Naive thymus-derived CD4-positive, alpha-beta T cell (primary cell): ENCODE measurements at regions not wholly inside any gene's neighbourhood (a gene's known extent, or its start where the extent isn't known, plus 50 kb on each side); places are given as distances from the start of the nearest gene placed in this dataset.
"Not testable (repeated sequence)": the region's sequence is repeated elsewhere in the genome, so short reads cannot be mapped to it uniquely, and the experiment has no call there.

ENCODE experiments used
- ATAC-seq: fragments of 150-1000 bp; cut with Tn5 transposase; 2 replicates; pipeline ENCODE4 v1.10.0; 2021; ENCODE audit warnings: mild to moderate bottlenecking, moderate library complexity
- CTCF ChIA-PET: fragments of 350-600 bp; sonication (Branson Sonifier 250); formaldehyde crosslinking; loops from one replicate; lab custom pipeline; 2021; ENCODE audit warnings: antibody characterized with exemption; lab: Charles Lee
- POLR2A ChIA-PET: fragments of 350-600 bp; sonication (Branson Sonifier 250); formaldehyde crosslinking; loops from one replicate; lab custom pipeline; 2021; ENCODE audit warnings: antibody characterized with exemption, inconsistent platforms; lab: Charles Lee
- DNase-seq, 9 donors: peaks; one replicate each; pipeline versions ENCODE4 v3.0.0 to v3.0.0-alpha.2; 2020 to 2022; ENCODE audit warnings: mixed read lengths in 1 of 9
- H3K27ac ChIP-seq: one replicate; pipeline ENCODE4 v1.7.0; 2013; ENCODE audit warnings: mild to moderate bottlenecking, low read depth, low read length, moderate library complexity
- H3K27me3 ChIP-seq, 2 donors: one replicate each; pipeline ENCODE4 v1.7.0; 2013; ENCODE audit warnings: low read length in 2 of 2, mild to moderate bottlenecking in 2 of 2, moderate library complexity in 2 of 2; ENCODE audit not compliant: control insufficient read depth in 2 of 2, insufficient read depth in 2 of 2
- H3K36me3 ChIP-seq, 3 experiments: 1 replicate in 2 of 3; 2 replicates in 1 of 3; pipeline ENCODE4 v1.7.0; 2013; ENCODE audit warnings: low read length in 3 of 3, mild to moderate bottlenecking in 3 of 3, moderate library complexity in 1 of 3; ENCODE audit not compliant: insufficient read depth in 3 of 3, control insufficient read depth in 2 of 3
- H3K4me1 ChIP-seq, 2 donors: one replicate each; pipeline ENCODE4 v1.7.0; 2013; ENCODE audit warnings: low read length in 2 of 2, mild to moderate bottlenecking in 2 of 2, moderate library complexity in 1 of 2; ENCODE audit not compliant: control insufficient read depth in 2 of 2, insufficient read depth in 2 of 2
- H3K4me3 ChIP-seq: 2 replicates; pipeline ENCODE4 v1.7.0; 2013; ENCODE audit warnings: mild to moderate bottlenecking, low read length
- H3K9me3 ChIP-seq, 3 experiments: 1 replicate in 2 of 3; 2 replicates in 1 of 3; pipeline ENCODE4 v1.7.0; 2013; ENCODE audit warnings: low read length in 3 of 3; ENCODE audit not compliant: control insufficient read depth in 2 of 3
- H3K27ac Mint-ChIP-seq, 9 donors: one replicate each; pipeline ENCODE4 v1.8.0; 2020 to 2022; ENCODE audit warnings: mixed read lengths in 9 of 9, mild to moderate bottlenecking in 8 of 9, moderate library complexity in 5 of 9, inconsistent platforms in 2 of 9
- H3K27me3 Mint-ChIP-seq, 5 donors: one replicate each; pipeline ENCODE4 v1.8.0; 2021 to 2022; ENCODE audit warnings: mixed read lengths in 5 of 5, mild to moderate bottlenecking in 1 of 5
- H3K36me3 Mint-ChIP-seq, 5 donors: one replicate each; pipeline ENCODE4 v1.8.0; 2020 to 2022; ENCODE audit warnings: mixed read lengths in 5 of 5, mild to moderate bottlenecking in 3 of 5, inconsistent platforms in 1 of 5
- H3K4me1 Mint-ChIP-seq, 7 donors: one replicate each; pipeline ENCODE4 v1.8.0; 2020 to 2022; ENCODE audit warnings: mixed read lengths in 7 of 7, mild to moderate bottlenecking in 3 of 7, inconsistent platforms in 1 of 7
- H3K4me3 Mint-ChIP-seq, 10 donors: one replicate each; pipeline ENCODE4 v1.8.0; 2020 to 2022; ENCODE audit warnings: mild to moderate bottlenecking in 10 of 10, mixed read lengths in 10 of 10, moderate library complexity in 6 of 10, inconsistent platforms in 2 of 10
- H3K9me3 Mint-ChIP-seq, 11 donors: one replicate each; pipeline ENCODE4 v1.8.0; 2020 to 2022; ENCODE audit warnings: mixed read lengths in 11 of 11, mild to moderate bottlenecking in 4 of 11, inconsistent platforms in 1 of 11, moderate library complexity in 1 of 11
- intact Hi-C, 2 donors: fragments of 100-400 bp; cut with micrococcal nuclease; formaldehyde crosslinking; loops; one replicate each; pipeline ENCODE4 v1.15.1; 2023

- Mint-ChIP-seq H3K4me3 (no peak overlapping the region), H3K4me1 (no peaks in the 10 kb centered on the region), H3K36me3 (peaks cover 0 to 6% (median 2%) of the 10 kb centered on the region in 5 donors), H3K9me3 (peaks cover 0 to 10% (median 4%) of the 10 kb centered on the region in 11 donors), H3K27me3 (peaks cover 9 to 26% (median 22%) of the 10 kb centered on the region in 5 donors), H3K27ac (no peak overlapping the region)
- no peaks in the 10 kb centered on the region for H3K4me1 ChIP-seq
- H3K27ac ChIP-seq = no peak overlapping the region
- POLR2A ChIA-PET = no interaction called here
- H3K9me3 ChIP-seq = no peaks in the 10 kb centered on the region
- no peak overlapping the region for H3K4me3 ChIP-seq
- H3K27me3 ChIP-seq = no peaks in the 10 kb centered on the region
- CTCF ChIA-PET = no interaction called here
- ATAC-seq = no peak
- no peaks in the 10 kb centered on the region for H3K36me3 ChIP-seq
- no peak for DNase-seq
- intact Hi-C loops = no loop called here
Observed at GRCh38 chr5:96316487-96316886, 116.6 kb downstream of the PCSK1 start.

GRCh38 chr5:96316017-96316416 is 117.0 kb downstream of the PCSK1 start:
- ChIA-PET POLR2A (no interaction called here), CTCF (no interaction called here)
- H3K36me3 ChIP-seq = no peaks in the 10 kb centered on the region
- peaks cover 0 to 6% (median 2%) of the 10 kb centered on the region in 5 donors for H3K36me3 Mint-ChIP-seq
- no peaks in the 10 kb centered on the region for H3K9me3 ChIP-seq
- ATAC-seq (no peak), DNase-seq (no peak)
- intact Hi-C loops = no loop called here
- no peaks in the 10 kb centered on the region for H3K27me3 ChIP-seq
- H3K4me3 Mint-ChIP-seq = no peak overlapping the region
- peaks cover 12 to 30% (median 22%) of the 10 kb centered on the region in 5 donors for H3K27me3 Mint-ChIP-seq
- peaks cover 2 to 15% (median 6%) of the 10 kb centered on the region in 11 donors for H3K9me3 Mint-ChIP-seq
- no peak overlapping the region for H3K4me3 ChIP-seq
- no peaks in the 10 kb centered on the region for H3K4me1 Mint-ChIP-seq
- H3K27ac Mint-ChIP-seq = no peak overlapping the region
- no peaks in the 10 kb centered on the region for H3K4me1 ChIP-seq
- no peak overlapping the region for H3K27ac ChIP-seq

DNA sequence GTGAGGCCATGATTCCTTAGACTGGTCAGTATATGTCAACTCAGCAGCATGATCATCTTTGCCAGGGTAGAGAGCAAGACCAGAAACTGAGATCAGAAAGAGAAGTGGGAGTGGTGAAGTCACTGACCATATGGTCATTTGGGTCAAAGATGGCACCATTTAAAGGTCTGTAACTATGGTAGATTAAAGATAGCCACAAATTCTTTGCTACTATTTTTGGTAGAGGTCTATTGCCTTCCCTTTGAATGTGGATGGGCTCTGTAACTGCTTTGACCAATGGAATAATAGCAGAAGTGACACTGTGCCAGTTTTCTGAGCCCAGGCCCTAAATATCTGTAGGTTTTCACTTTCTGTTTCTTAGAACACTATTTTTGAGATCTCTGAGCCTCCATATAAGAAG is 117.6 kb downstream of the PCSK1 start:
- POLR2A ChIA-PET = no interaction called here
- intact Hi-C loops = no loop called here
- no peak for DNase-seq
- ATAC-seq = no peak
- H3K36me3 ChIP-seq = no peaks in the 10 kb centered on the region
- CTCF ChIA-PET = no interaction called here
- H3K4me3 ChIP-seq = no peak overlapping the region
- Mint-ChIP-seq H3K4me3 (no peak overlapping the region), H3K9me3 (peaks cover 3 to 20% (median 11%) of the 10 kb centered on the region in 11 donors), H3K4me1 (no peaks in the 10 kb centered on the region), H3K36me3 (peaks cover 0 to 6% (median 3%) of the 10 kb centered on the region in 5 donors), H3K27me3 (peaks cover 16 to 35% (median 22%) of the 10 kb centered on the region in 5 donors), H3K27ac (no peak overlapping the region)
- H3K27ac ChIP-seq = no peak overlapping the region
- no peaks in the 10 kb centered on the region for H3K4me1 ChIP-seq
- H3K27me3 ChIP-seq = no peaks in the 10 kb centered on the region
- H3K9me3 ChIP-seq = no peaks in the 10 kb centered on the region

DNA sequence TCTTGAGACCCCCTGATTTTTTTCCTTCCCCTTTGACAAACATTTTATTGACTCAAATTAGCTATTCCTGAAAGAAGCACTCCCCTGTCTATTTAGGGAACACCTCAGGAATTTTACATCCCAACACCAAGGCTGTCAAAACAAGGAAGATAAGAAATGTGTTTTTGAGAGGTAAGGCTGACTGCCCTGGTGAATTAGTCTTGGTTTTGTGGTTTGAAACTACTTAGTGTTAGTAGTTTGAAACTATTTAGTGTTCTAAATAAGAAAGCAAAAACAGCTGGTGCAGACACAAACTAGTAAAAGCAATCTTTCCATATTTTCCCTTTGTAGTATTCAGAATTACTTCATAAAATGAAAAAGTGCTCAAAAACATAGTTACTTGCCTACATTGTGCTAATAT is 120.7 kb downstream of the PCSK1 start:
- Histone ChIP-seq H3K9me3 (no peaks in the 10 kb centered on the region), H3K4me1 (no peaks in the 10 kb centered on the region), H3K27me3 (no peaks in the 10 kb centered on the region), H3K36me3 (no peaks in the 10 kb centered on the region), H3K27ac (no peak overlapping the region), H3K4me3 (no peak overlapping the region)
- ChIA-PET CTCF (interaction anchor here (0.6 kb wide), 1 partner anchor 412 kb away, joined by 3 read pairs; no protein-coding TSS in a partner anchor), POLR2A (no interaction called here)
- no peak overlapping the region for H3K4me3 Mint-ChIP-seq
- H3K9me3 Mint-ChIP-seq = peaks cover 5 to 30% (median 13%) of the 10 kb centered on the region in 11 donors
- H3K27me3 Mint-ChIP-seq = peaks cover 16 to 43% (median 29%) of the 10 kb centered on the region in 5 donors
- ATAC-seq = no peak
- intact Hi-C loops = no loop called here
- peaks cover 0 to 13% (median 2%) of the 10 kb centered on the region in 5 donors for H3K36me3 Mint-ChIP-seq
- no peak for DNase-seq
- H3K4me1 Mint-ChIP-seq = no peaks in the 10 kb centered on the region
- no peak overlapping the region for H3K27ac Mint-ChIP-seq

DNA sequence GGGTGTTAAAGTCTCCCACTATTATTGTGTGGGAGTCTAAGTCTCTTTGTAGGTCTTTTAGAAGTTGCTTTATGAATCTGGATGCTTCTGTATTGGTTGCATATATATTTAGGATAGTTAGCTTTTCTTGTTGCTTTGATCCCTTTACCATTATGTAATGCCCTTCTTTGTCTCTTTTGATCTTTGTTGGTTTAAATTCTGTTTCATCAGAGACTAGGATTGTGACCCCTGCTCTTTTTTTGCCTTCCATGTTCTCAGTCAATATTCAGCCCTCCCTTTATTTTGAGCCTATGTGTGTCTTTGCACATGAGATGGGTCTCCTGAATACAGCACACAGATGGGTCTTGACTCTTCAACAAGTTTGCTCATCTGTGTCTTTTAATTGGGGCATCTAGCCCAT is 126.0 kb downstream of the PCSK1 start:
- peaks cover 2 to 26% (median 16%) of the 10 kb centered on the region in 5 donors for H3K27me3 Mint-ChIP-seq
- DNase-seq, ATAC-seq, H3K4me3 ChIP-seq, H3K27ac ChIP-seq, H3K27me3 ChIP-seq, H3K4me1 Mint-ChIP-seq, POLR2A ChIA-PET, H3K27ac Mint-ChIP-seq, intact Hi-C loops, H3K4me3 Mint-ChIP-seq, H3K36me3 ChIP-seq, H3K9me3 ChIP-seq, H3K4me1 ChIP-seq, CTCF ChIA-PET: not testable (repeated sequence)
- H3K9me3 Mint-ChIP-seq = peaks cover 8 to 68% (median 23%) of the 10 kb centered on the region in 11 donors
- peaks cover 0 to 11% (median 3%) of the 10 kb centered on the region in 5 donors for H3K36me3 Mint-ChIP-seq

DNA sequence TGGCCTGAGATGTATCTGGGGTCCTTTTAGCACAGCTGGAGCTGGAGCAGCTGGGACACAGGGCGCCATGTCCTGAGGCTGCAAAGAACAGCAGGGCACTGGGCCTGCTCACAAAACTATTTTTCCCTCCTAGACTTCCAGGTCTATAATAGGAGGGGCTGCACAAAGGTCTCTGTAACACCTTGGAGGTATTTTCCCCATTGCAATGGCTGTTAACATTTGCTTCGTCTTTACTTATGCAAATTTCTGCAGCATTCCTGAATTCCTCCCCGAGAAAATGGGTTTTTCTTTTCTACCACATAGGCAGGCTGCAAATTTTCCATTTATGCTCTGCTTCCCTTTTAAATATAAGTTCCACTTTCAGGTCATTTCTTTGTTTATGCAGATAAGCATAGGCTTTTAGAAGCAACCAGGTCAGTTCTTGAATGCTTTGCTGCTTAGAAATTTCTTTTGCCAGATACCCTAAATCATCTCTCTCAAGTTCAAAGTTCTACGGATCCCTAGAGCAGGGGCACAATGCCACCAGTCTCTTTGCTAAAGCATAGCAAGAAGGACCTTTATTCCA is 130.8 kb downstream of the PCSK1 start:
- POLR2A ChIA-PET = no interaction called here
- peaks cover 0 to 5% (median 0%) of the 10 kb centered on the region in 7 donors for H3K4me1 Mint-ChIP-seq
- ATAC-seq (no peak), DNase-seq (no peak)
- H3K36me3 ChIP-seq = no peaks in the 10 kb centered on the region
- H3K4me1 ChIP-seq = no peaks in the 10 kb centered on the region
- H3K4me3 ChIP-seq = no peak overlapping the region
- no peaks in the 10 kb centered on the region for H3K27me3 ChIP-seq
- H3K9me3 ChIP-seq = peaks cover 0 to 11% (median 0%) of the 10 kb centered on the region in 3 experiments
- intact Hi-C loops = no loop called here
- CTCF ChIA-PET = no interaction called here
- peaks cover 0 to 7% (median 2%) of the 10 kb centered on the region in 5 donors for H3K27me3 Mint-ChIP-seq
- H3K4me3 Mint-ChIP-seq = no peak overlapping the region
- H3K36me3 Mint-ChIP-seq = peaks cover 0 to 15% (median 3%) of the 10 kb centered on the region in 5 donors
- H3K27ac ChIP-seq = no peak overlapping the region
- H3K27ac Mint-ChIP-seq = no peak overlapping the region
- peaks cover 0 to 64% (median 18%) of the 10 kb centered on the region in 11 donors for H3K9me3 Mint-ChIP-seq

DNA sequence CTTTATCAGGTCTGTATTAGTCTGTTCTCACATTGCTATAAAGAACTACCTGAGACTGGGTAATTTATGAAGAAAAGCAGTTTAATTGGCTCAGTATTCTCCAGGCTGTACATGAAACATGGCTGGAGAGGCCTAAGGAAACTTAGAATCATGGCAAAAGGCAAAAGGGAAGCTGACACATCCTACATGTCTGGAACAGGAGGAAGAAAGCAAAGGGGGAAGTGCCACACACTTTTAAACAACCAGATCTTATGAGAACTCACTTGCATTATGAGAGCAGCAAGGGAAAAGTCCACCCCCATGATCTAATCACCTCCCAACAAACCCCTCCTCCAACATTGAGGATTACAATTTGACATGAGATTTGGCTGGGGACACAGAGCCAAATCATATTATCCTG is 132.1 kb downstream of the PCSK1 start:
- Histone ChIP-seq H3K27me3 (no peaks in the 10 kb centered on the region), H3K4me1 (no peaks in the 10 kb centered on the region), H3K9me3 (peaks cover 0 to 11% (median 0%) of the 10 kb centered on the region in 3 experiments), H3K27ac (no peak overlapping the region), H3K4me3 (no peak overlapping the region), H3K36me3 (no peaks in the 10 kb centered on the region)
- H3K9me3 Mint-ChIP-seq = peaks cover 0 to 56% (median 17%) of the 10 kb centered on the region in 11 donors
- H3K4me1 Mint-ChIP-seq = peaks cover 0 to 5% (median 0%) of the 10 kb centered on the region in 7 donors
- peaks cover 0 to 5% (median 0%) of the 10 kb centered on the region in 5 donors for H3K27me3 Mint-ChIP-seq
- intact Hi-C loops = no loop called here
- DNase-seq = no peak
- H3K4me3 Mint-ChIP-seq = no peak overlapping the region
- POLR2A ChIA-PET = no interaction called here
- peak; percentile 27 for ATAC-seq
- CTCF ChIA-PET = no interaction called here
- peaks cover 0 to 15% (median 3%) of the 10 kb centered on the region in 5 donors for H3K36me3 Mint-ChIP-seq
- no peak overlapping the region for H3K27ac Mint-ChIP-seq
